ENCODE measurements at regions not wholly inside any gene's neighbourhood (a gene's known extent, or its start where the extent isn't known, plus 50 kb on each side); places are given as distances from the start of the nearest gene placed in this dataset.

DNA sequence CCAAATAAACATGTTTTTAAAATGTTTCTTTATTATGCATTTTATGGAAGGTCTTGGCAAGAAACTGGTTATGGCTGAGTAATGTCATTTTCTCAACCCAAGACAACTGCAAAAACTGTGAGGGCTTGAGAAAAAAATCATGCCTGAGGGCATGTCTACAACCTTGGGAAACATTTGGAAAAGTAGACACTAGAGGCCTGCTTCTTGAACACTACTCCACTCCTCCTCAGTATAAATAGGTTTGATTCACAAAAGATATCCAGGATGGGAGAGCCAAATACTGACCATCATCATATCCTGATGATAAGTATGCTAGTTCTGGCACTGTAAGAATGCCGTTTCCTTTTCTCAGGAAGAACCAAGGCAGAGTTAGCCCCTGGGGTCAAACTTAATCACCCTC lies 71.1 kb downstream of the OSR1 start:
- DNase-seq (ENCODE audit: low read depth): no peak
- H3K4me3 ChIP-seq (ENCODE audit: low read length): no peak overlapping the region
- TF ChIP-seq, protein P1, sequence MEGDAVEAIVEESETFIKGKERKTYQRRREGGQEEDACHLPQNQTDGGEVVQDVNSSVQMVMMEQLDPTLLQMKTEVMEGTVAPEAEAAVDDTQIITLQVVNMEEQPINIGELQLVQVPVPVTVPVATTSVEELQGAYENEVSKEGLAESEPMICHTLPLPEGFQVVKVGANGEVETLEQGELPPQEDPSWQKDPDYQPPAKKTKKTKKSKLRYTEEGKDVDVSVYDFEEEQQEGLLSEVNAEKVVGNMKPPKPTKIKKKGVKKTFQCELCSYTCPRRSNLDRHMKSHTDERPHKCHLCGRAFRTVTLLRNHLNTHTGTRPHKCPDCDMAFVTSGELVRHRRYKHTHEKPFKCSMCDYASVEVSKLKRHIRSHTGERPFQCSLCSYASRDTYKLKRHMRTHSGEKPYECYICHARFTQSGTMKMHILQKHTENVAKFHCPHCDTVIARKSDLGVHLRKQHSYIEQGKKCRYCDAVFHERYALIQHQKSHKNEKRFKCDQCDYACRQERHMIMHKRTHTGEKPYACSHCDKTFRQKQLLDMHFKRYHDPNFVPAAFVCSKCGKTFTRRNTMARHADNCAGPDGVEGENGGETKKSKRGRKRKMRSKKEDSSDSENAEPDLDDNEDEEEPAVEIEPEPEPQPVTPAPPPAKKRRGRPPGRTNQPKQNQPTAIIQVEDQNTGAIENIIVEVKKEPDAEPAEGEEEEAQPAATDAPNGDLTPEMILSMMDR (IDR thresholded peaks at IDR 0.05; ENCODE audit: insufficient read depth, low read depth, low read length, missing control alignments): no peak

GRCh38 chr2:19282305-19282704 lies 76.1 kb downstream of the OSR1 start:
- DNase-seq (ENCODE audit: low read depth): no peak
- TF ChIP-seq, protein P1 (IDR thresholded peaks at IDR 0.05; ENCODE audit: insufficient read depth, low read depth, low read length, missing control alignments): no peak
- no peak overlapping the region for H3K4me3 ChIP-seq (ENCODE audit: low read length)

DNA sequence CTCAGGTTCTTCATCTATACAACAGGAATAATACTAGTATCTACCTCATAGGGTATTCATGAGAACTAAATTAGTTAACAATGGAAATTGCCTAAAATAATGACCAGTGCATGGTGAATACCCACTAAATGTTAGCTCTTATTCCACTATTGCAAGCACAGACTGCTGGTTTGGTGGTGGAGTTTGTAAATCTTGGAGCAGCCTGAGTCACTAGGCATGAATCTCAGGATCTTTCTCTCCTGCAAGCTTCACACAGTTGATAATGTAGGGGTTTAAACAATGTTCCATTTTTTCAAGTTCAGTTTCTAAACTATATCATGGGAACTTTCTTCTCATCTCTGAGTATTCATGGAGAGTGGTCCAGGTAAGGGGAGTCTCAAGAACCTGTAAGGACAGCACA lies 84.0 kb downstream of the OSR1 start:
- no peak for DNase-seq (ENCODE audit: low read depth)
- TF ChIP-seq, protein P1 (IDR thresholded peaks at IDR 0.05; ENCODE audit: insufficient read depth, low read depth, low read length, missing control alignments): no peak

DNA sequence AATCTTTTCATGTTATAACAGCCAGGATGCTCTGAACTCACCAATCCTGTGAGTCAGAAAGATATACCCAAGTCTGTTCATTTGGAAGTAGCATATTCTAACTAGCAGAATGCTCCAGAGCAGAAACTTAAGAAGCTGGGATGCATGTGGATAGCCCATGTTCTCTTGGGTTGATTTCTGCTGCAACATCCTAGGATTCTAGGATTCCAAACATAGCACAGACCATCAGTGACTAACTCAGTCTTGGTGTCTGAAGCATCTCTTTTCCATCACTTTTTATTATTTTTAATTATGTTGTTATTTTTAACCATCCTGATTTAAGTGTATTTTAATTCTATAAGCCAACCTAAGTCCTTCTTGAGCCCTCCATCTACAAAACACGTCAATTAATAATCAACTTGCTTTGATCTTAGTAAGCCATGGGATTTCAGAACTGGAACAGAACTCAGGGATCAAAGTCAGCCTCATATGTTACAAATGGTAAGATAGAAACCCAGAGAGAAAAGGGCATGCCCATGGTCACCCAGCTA lies 85.4 kb downstream of the OSR1 start:
- H3K4me3 ChIP-seq (ENCODE audit: low read length): no peak overlapping the region
- no peak for DNase-seq (ENCODE audit: low read depth)
- TF ChIP-seq, protein P1 (IDR thresholded peaks at IDR 0.05; ENCODE audit: insufficient read depth, low read depth, low read length, missing control alignments): no peak

More for the DNA sequence above, 84.0 kb downstream of the OSR1 start:
- no peak overlapping the region for H3K4me3 ChIP-seq (ENCODE audit: low read length)

- TF ChIP-seq, protein P1 (IDR thresholded peaks at IDR 0.05; ENCODE audit: insufficient read depth, low read depth, low read length, missing control alignments): no peak
- no peak overlapping the region for H3K4me3 ChIP-seq (ENCODE audit: low read length)
- DNase-seq (ENCODE audit: low read depth): no peak
Observed at GRCh38 chr2:19272039-19272438, 86.4 kb downstream of the OSR1 start.

GRCh38 chr2:19264852-19265251 lies 93.6 kb downstream of the OSR1 start:
- H3K4me3 ChIP-seq (ENCODE audit: low read length): no peak overlapping the region
- TF ChIP-seq, protein P1 (IDR thresholded peaks at IDR 0.05; ENCODE audit: insufficient read depth, low read depth, low read length, missing control alignments): no peak
- no peak for DNase-seq (ENCODE audit: low read depth)

- no peak for DNase-seq (ENCODE audit: low read depth)
- no peak overlapping the region for H3K4me3 ChIP-seq (ENCODE audit: low read length)
- TF ChIP-seq, protein P1 (IDR thresholded peaks at IDR 0.05; ENCODE audit: insufficient read depth, low read depth, low read length, missing control alignments): no peak
Observed at GRCh38 chr2:19262150-19262549, 96.3 kb downstream of the OSR1 start.
